A673 (cell line): ENCODE measurements at regions not wholly inside any gene's neighbourhood (a gene's known extent, or its start where the extent isn't known, plus 50 kb on each side); places are given as distances from the start of the nearest gene placed in this dataset.
"Not testable (repeated sequence)": the region's sequence is repeated elsewhere in the genome, so short reads cannot be mapped to it uniquely, and the experiment has no call there.

ENCODE experiments used
- CTCF ChIP-seq: fragments of 300-800, 200-600 bp; sonication (generic); conservative IDR thresholded peaks from 2 replicates; pipeline ENCODE4 v1.5.1; 2017; ENCODE audit warnings: low read depth, mild to moderate bottlenecking, antibody characterized with exemption, low read length, moderate library complexity, mixed read lengths
- EZH2 ChIP-seq: fragments of 200-600 bp; sonication (generic); IDR thresholded peaks from 2 replicates; pipeline ENCODE4 v1.6.1; 2017; ENCODE audit warnings: borderline replicate concordance, low read depth, mild to moderate bottlenecking, mixed read lengths, antibody characterized with exemption, low read length; ENCODE audit not compliant: poor library complexity, severe bottlenecking

GRCh38 chr15:84503101-84503500 is 97.7 kb upstream of the ZSCAN2 start:
- TF ChIP-seq CTCF, EZH2: not testable (repeated sequence)
